Retinal pigment epithelial cell (primary cell): ENCODE measurements at regions not wholly inside any gene's neighbourhood (a gene's known extent, or its start where the extent isn't known, plus 50 kb on each side); places are given as distances from the start of the nearest gene placed in this dataset.

ENCODE experiments used
- DNase-seq: peaks from one replicate; pipeline ENCODE4 v3.0.0-alpha.2; 2010; ENCODE audit warnings: low read depth
- H3K4me3 ChIP-seq: 2 replicates; pipeline ENCODE4 v1.5.1; 2011; ENCODE audit warnings: mild to moderate bottlenecking, low read length, control low read depth, moderate library complexity
- CTCF ChIP-seq: conservative IDR thresholded peaks from 2 replicates; pipeline ENCODE4 v1.5.1; 2011; ENCODE audit warnings: low read depth, low read length, control low read depth, inconsistent platforms

- TF ChIP-seq CTCF: no peak
- DNase-seq: no peak
- no peak overlapping the region for H3K4me3 ChIP-seq
Measured at GRCh38 chr13:73754241-73754640, 380.0 kb downstream of the KLF12 start.

- no peak for DNase-seq
- no peak overlapping the region for H3K4me3 ChIP-seq
- no peak for TF ChIP-seq CTCF
Measured at GRCh38 chr13:73751290-73751689, 382.9 kb downstream of the KLF12 start.

- DNase-seq: no peak
- no peak for TF ChIP-seq CTCF
- H3K4me3 ChIP-seq: no peak overlapping the region
Measured at GRCh38 chr13:73748404-73748803, 385.8 kb downstream of the KLF12 start.

- no peak for TF ChIP-seq CTCF
- no peak for DNase-seq
- no peak overlapping the region for H3K4me3 ChIP-seq
Measured at GRCh38 chr13:73745190-73745589, 389.0 kb downstream of the KLF12 start.

GRCh38 chr13:73742982-73743381, 391.2 kb downstream of the KLF12 start:
- DNase-seq: no peak
- H3K4me3 ChIP-seq: no peak overlapping the region
- TF ChIP-seq CTCF: no peak

DNA sequence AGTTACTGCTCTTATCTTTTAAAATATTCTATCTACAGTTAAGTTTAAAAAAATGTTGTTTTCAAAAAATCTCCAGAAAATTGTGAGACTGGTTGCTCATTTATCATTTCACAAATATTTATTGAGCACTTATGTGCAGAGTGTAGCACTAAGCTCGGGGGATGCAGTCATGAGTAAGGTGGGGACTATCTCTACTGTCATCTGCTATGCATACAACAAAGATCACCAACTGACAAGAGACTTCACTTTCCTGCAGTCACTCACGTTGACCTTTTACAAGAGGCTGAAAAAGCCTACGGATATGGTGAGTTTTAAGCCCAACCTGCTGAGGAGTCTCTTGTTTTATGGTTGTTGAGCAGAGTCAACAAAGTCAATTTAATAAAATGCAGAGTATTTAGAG, 392.5 kb downstream of the KLF12 start:
- TF ChIP-seq CTCF: no peak
- DNase-seq: no peak

GRCh38 chr13:73741111-73741510, 393.1 kb downstream of the KLF12 start:
- H3K4me3 ChIP-seq: no peak overlapping the region
- no peak for DNase-seq
- TF ChIP-seq CTCF: no peak

More for the DNA sequence above, 392.5 kb downstream of the KLF12 start:
- H3K4me3 ChIP-seq: no peak overlapping the region
